ENCODE measurements at regions not wholly inside any gene's neighbourhood (a gene's known extent, or its start where the extent isn't known, plus 50 kb on each side); places are given as distances from the start of the nearest gene placed in this dataset.

DNA sequence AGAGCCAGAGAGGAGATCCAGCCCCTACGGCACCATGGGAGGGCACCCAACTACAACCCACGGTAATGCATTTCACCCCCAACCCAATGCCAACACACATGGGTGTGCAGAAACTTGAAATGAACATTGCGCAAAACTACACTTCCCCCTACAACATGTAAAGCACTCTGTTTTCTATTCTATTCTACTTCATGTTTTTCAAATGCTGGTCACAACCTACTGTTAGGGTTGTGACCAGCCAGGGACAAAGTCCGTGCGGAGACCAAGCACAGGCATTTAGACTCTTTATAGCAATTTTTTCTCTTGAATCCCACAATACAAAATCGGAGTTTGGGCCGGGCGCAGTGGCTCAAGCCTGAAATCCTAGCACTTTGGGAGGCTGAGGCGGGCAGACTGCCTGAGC, 90.6 kb downstream of the MRPL14 start (continued):
- TF ChIP-seq, protein P1, sequence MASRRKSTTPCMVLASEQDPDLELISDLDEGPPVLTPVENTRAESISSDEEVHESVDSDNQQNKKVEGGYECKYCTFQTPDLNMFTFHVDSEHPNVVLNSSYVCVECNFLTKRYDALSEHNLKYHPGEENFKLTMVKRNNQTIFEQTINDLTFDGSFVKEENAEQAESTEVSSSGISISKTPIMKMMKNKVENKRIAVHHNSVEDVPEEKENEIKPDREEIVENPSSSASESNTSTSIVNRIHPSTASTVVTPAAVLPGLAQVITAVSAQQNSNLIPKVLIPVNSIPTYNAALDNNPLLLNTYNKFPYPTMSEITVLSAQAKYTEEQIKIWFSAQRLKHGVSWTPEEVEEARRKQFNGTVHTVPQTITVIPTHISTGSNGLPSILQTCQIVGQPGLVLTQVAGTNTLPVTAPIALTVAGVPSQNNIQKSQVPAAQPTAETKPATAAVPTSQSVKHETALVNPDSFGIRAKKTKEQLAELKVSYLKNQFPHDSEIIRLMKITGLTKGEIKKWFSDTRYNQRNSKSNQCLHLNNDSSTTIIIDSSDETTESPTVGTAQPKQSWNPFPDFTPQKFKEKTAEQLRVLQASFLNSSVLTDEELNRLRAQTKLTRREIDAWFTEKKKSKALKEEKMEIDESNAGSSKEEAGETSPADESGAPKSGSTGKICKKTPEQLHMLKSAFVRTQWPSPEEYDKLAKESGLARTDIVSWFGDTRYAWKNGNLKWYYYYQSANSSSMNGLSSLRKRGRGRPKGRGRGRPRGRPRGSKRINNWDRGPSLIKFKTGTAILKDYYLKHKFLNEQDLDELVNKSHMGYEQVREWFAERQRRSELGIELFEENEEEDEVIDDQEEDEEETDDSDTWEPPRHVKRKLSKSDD (CRISPR knock-in tag; IDR thresholded peaks at IDR 0.05; ENCODE audit: low read depth), result no peak
- TF ChIP-seq HOXA9 (CRISPR knock-in tag; IDR thresholded peaks at IDR 0.05; ENCODE audit: borderline replicate concordance) (no peak), NFYC (CRISPR knock-in tag; IDR thresholded peaks at IDR 0.05) (no peak), ELF3 (CRISPR knock-in tag; IDR thresholded peaks at IDR 0.05) (peak; percentile 55; the same call in 1 of the 2 replicates)
- TF ChIP-seq, protein P2, sequence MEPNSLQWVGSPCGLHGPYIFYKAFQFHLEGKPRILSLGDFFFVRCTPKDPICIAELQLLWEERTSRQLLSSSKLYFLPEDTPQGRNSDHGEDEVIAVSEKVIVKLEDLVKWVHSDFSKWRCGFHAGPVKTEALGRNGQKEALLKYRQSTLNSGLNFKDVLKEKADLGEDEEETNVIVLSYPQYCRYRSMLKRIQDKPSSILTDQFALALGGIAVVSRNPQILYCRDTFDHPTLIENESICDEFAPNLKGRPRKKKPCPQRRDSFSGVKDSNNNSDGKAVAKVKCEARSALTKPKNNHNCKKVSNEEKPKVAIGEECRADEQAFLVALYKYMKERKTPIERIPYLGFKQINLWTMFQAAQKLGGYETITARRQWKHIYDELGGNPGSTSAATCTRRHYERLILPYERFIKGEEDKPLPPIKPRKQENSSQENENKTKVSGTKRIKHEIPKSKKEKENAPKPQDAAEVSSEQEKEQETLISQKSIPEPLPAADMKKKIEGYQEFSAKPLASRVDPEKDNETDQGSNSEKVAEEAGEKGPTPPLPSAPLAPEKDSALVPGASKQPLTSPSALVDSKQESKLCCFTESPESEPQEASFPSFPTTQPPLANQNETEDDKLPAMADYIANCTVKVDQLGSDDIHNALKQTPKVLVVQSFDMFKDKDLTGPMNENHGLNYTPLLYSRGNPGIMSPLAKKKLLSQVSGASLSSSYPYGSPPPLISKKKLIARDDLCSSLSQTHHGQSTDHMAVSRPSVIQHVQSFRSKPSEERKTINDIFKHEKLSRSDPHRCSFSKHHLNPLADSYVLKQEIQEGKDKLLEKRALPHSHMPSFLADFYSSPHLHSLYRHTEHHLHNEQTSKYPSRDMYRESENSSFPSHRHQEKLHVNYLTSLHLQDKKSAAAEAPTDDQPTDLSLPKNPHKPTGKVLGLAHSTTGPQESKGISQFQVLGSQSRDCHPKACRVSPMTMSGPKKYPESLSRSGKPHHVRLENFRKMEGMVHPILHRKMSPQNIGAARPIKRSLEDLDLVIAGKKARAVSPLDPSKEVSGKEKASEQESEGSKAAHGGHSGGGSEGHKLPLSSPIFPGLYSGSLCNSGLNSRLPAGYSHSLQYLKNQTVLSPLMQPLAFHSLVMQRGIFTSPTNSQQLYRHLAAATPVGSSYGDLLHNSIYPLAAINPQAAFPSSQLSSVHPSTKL (CRISPR knock-in tag; IDR thresholded peaks at IDR 0.05), result 0 out of 2 replicates have a peak, but pooled peaks have one; percentile 40

DNA sequence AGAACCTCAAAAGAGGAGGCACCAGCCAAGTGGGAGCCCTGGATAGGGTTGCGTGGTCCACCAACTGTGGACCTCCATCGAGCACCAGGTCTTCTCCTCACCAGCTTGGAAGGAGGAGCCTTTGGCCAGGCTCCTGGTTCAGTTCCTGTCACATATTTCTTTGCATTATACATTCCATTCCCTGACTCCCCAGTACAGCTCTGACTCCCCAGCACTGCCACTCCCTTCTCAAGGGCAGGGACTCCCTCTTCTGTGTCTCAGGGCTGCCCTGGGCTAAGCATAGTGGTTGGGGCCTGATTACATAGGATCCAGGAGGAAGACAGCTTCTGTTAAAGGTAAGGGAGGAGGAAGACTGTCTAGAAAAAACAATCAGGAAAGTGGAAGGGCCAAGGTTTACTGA, 91.1 kb downstream of the MRPL14 start:
- Histone ChIP-seq H4K20me1 (ENCODE audit: insufficient read depth, low read length) (no peaks in the 10 kb centered on the region), H2AFZ (ENCODE audit: low read length) (no peak overlapping the region), H3K4me1 (ENCODE audit: insufficient read depth, low read length) (peaks cover 43% of the 10 kb centered on the region), H3K4me2 (ENCODE audit: low read depth, low read length) (peak overlapping the region; percentile 76), H3K9me3 (ENCODE audit: low read length) (no peaks in the 10 kb centered on the region), H3K4me3 (replicated peaks in 1 of 3; ENCODE audit: insufficient read depth in 1 of 3, low read depth in 2 of 3, low read length in 3 of 3) (peak overlapping the region in 1 of 3 experiments; percentile 56; a peak in 1 of 6 replicates), H3K36me3 (replicated peaks in 1 of 2; ENCODE audit: control insufficient read depth in 1 of 2, insufficient read depth in 2 of 2, low read length in 2 of 2) (no peaks in the 10 kb centered on the region), H3K79me2 (ENCODE audit: insufficient read depth, low read length) (no peaks in the 10 kb centered on the region), H3K27me3 (ENCODE audit: control insufficient read depth in 1 of 2, insufficient read depth in 2 of 2, low read length in 2 of 2) (peaks cover 1 to 13% of the 10 kb centered on the region in 2 experiments), H3K9ac (ENCODE audit: insufficient read depth, low read depth, low read length) (no peak overlapping the region), H3K27ac (ENCODE audit: extremely low read length, insufficient read depth, low read length) (peak overlapping the region; percentile 13)
- no peak for FAIRE-seq
- ATAC-seq, result peak; percentile 13
- ChIA-PET CTCF (ENCODE audit: low intra/inter-chr PET ratio, low total read pairs) (no interaction called here), POLR2A (no interaction called here)
- no TSS peak for BruUV-seq (replicated peaks)
- no peak for DNase-seq (ENCODE audit: low spot score)
- in situ Hi-C loops (cut with HindIII; ENCODE audit: extremely low pct_ligation_motif_present, low pct_unique_long_range_greater_than_20kb), result no loop called here
- intact Hi-C loops (cut with micrococcal nuclease; ENCODE audit: unreplicated experiment), result no loop called here
- TF ChIP-seq, protein P3, sequence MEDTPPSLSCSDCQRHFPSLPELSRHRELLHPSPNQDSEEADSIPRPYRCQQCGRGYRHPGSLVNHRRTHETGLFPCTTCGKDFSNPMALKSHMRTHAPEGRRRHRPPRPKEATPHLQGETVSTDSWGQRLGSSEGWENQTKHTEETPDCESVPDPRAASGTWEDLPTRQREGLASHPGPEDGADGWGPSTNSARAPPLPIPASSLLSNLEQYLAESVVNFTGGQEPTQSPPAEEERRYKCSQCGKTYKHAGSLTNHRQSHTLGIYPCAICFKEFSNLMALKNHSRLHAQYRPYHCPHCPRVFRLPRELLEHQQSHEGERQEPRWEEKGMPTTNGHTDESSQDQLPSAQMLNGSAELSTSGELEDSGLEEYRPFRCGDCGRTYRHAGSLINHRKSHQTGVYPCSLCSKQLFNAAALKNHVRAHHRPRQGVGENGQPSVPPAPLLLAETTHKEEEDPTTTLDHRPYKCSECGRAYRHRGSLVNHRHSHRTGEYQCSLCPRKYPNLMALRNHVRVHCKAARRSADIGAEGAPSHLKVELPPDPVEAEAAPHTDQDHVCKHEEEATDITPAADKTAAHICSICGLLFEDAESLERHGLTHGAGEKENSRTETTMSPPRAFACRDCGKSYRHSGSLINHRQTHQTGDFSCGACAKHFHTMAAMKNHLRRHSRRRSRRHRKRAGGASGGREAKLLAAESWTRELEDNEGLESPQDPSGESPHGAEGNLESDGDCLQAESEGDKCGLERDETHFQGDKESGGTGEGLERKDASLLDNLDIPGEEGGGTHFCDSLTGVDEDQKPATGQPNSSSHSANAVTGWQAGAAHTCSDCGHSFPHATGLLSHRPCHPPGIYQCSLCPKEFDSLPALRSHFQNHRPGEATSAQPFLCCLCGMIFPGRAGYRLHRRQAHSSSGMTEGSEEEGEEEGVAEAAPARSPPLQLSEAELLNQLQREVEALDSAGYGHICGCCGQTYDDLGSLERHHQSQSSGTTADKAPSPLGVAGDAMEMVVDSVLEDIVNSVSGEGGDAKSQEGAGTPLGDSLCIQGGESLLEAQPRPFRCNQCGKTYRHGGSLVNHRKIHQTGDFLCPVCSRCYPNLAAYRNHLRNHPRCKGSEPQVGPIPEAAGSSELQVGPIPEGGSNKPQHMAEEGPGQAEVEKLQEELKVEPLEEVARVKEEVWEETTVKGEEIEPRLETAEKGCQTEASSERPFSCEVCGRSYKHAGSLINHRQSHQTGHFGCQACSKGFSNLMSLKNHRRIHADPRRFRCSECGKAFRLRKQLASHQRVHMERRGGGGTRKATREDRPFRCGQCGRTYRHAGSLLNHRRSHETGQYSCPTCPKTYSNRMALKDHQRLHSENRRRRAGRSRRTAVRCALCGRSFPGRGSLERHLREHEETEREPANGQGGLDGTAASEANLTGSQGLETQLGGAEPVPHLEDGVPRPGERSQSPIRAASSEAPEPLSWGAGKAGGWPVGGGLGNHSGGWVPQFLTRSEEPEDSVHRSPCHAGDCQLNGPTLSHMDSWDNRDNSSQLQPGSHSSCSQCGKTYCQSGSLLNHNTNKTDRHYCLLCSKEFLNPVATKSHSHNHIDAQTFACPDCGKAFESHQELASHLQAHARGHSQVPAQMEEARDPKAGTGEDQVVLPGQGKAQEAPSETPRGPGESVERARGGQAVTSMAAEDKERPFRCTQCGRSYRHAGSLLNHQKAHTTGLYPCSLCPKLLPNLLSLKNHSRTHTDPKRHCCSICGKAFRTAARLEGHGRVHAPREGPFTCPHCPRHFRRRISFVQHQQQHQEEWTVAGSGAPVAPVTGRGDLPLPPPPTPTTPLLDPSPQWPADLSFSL (CRISPR knock-in tag; IDR thresholded peaks at IDR 0.05), result 0 out of 2 replicates have a peak, but pooled peaks have one; percentile 33
- 0 out of 2 replicates have a peak, but pooled peaks have one; percentile 38 for TF ChIP-seq SP4 (CRISPR knock-in tag; IDR thresholded peaks at IDR 0.05)
- TF ChIP-seq RBM22 (optimal IDR thresholded peaks at IDR 0.05; ENCODE audit: low read length), result no peak
- 53% methylated on average over 2 of the region's 2 CpGs for WGBS (ENCODE audit: low lambda C conversion rate)
